ENCODE measurements at regions not wholly inside any gene's neighbourhood (a gene's known extent, or its start where the extent isn't known, plus 50 kb on each side); places are given as distances from the start of the nearest gene placed in this dataset.

GRCh38 chr2:51413726-51414125, 381.8 kb upstream of the NRXN1 start:
- Mint-ChIP-seq H3K4me3 (no peak overlapping the region), H3K36me3 (ENCODE audit: low read depth) (no peaks in the 10 kb centered on the region), H3K9me3 (peaks cover 38% of the 10 kb centered on the region), H3K4me1 (ENCODE audit: low read depth) (no peaks in the 10 kb centered on the region), H3K27me3 (no peaks in the 10 kb centered on the region), H3K27ac (no peak overlapping the region)
- intact Hi-C loops (cut with micrococcal nuclease) = no loop called here

DNA sequence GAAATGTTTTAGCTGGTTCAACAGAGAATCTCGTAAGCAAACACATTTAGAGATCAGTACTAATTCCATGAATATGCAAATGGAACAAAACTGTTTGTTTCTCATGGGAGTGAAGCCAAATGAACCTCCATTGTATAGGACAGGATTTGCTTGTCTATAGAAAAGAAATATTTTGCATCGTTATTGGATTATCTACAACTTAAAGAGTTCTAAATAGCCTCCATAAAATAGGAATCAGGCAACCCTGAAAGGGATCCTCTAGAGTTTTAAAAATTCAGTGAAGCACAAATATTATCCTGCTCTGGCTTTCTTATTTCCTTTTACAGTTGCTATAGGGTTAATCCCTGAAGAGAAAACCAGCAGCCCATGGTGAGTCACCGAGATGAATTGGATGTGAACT, 378.4 kb upstream of the NRXN1 start:
- Mint-ChIP-seq H3K36me3 (ENCODE audit: low read depth) (no peaks in the 10 kb centered on the region), H3K27ac (no peak overlapping the region), H3K27me3 (no peaks in the 10 kb centered on the region), H3K9me3 (peaks cover 42% of the 10 kb centered on the region), H3K4me1 (ENCODE audit: low read depth) (no peaks in the 10 kb centered on the region), H3K4me3 (no peak overlapping the region)
- intact Hi-C loops (cut with micrococcal nuclease) = no loop called here

DNA sequence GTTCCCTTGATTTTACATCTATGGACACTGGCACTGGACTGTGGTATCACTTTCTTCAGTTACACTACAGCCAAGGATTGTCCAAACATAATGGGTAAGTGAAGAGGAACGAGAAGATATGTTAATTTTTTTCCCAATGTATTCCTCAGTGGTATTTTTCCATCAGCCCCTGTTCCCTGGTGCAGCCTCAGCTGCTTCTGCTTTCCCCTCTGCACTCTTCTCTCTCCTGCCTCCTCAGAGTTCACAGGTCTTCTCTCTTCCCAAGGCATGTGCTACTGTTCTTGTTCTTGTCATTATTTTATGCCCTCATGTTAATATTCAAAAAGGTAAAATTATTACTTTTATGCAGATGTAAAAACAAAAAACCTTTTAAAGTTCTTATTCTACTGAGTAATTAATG, 378.0 kb upstream of the NRXN1 start:
- intact Hi-C loops (cut with micrococcal nuclease) = no loop called here
- Mint-ChIP-seq H3K9me3 (peaks cover 38% of the 10 kb centered on the region), H3K36me3 (ENCODE audit: low read depth) (no peaks in the 10 kb centered on the region), H3K27me3 (no peaks in the 10 kb centered on the region), H3K4me3 (no peak overlapping the region), H3K27ac (no peak overlapping the region), H3K4me1 (ENCODE audit: low read depth) (no peaks in the 10 kb centered on the region)

GRCh38 chr2:51404226-51404625, 372.3 kb upstream of the NRXN1 start:
- Mint-ChIP-seq H3K36me3 (ENCODE audit: low read depth) (no peaks in the 10 kb centered on the region), H3K4me3 (no peak overlapping the region), H3K27me3 (no peaks in the 10 kb centered on the region), H3K9me3 (peaks cover 36% of the 10 kb centered on the region), H3K27ac (no peak overlapping the region), H3K4me1 (ENCODE audit: low read depth) (no peaks in the 10 kb centered on the region)
- intact Hi-C loops (cut with micrococcal nuclease) = no loop called here

DNA sequence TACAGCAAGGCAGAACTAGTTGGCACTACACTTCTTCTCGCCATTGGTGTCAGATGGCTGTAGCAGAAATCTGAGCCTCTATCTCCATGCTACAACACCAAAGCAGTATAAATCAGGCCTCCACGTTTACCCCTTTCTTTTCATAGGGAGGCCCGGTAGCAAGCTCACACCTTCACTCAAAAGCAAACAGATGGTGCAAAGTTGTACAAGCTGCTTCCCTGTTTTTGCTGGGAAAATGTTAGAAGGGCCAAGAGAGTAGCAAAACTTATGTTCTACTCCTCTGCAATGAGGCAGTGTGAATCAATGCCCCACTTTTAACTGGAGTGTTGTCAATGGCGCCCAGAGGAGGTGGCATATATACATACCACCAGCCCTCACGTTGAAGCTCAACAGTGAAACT, 369.6 kb upstream of the NRXN1 start:
- Mint-ChIP-seq H3K4me3 (no peak overlapping the region), H3K36me3 (ENCODE audit: low read depth) (no peaks in the 10 kb centered on the region), H3K4me1 (ENCODE audit: low read depth) (no peaks in the 10 kb centered on the region), H3K27ac (no peak overlapping the region), H3K27me3 (no peaks in the 10 kb centered on the region), H3K9me3 (peaks cover 37% of the 10 kb centered on the region)
- intact Hi-C loops (cut with micrococcal nuclease) = no loop called here

DNA sequence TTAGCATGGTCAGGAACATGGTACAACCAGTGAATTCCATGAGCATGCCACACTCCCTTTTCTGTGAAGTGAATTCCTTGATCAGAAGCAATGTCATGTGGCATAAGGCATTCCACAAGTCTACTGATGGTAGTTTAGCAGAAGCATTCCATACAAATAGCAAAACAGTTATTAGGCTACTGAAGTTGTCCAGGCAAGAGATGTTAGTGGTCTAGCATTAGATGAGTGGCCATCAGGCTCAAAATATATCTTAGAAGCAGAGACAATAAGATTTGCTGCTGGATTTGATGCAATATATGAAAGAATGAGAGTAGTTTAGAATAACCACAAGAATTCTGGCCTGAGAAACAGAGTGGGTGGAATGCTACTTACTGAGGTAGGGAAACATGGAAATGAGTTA, 355.3 kb upstream of the NRXN1 start:
- intact Hi-C loops (cut with micrococcal nuclease) = no loop called here
- no peaks in the 10 kb centered on the region for H3K4me1 Mint-ChIP-seq (ENCODE audit: low read depth)
- H3K27ac Mint-ChIP-seq = no peak overlapping the region
- no peaks in the 10 kb centered on the region for H3K27me3 Mint-ChIP-seq
- H3K4me3 Mint-ChIP-seq = no peak overlapping the region
- H3K9me3 Mint-ChIP-seq = peaks cover 55% of the 10 kb centered on the region
- no peaks in the 10 kb centered on the region for H3K36me3 Mint-ChIP-seq (ENCODE audit: low read depth)

GRCh38 chr2:51379997-51380396, 348.1 kb upstream of the NRXN1 start:
- Mint-ChIP-seq H3K27me3 (no peaks in the 10 kb centered on the region), H3K4me3 (no peak overlapping the region), H3K4me1 (ENCODE audit: low read depth) (no peaks in the 10 kb centered on the region), H3K27ac (no peak overlapping the region), H3K36me3 (ENCODE audit: low read depth) (no peaks in the 10 kb centered on the region), H3K9me3 (peaks cover 22% of the 10 kb centered on the region)
- intact Hi-C loops (cut with micrococcal nuclease) = no loop called here

DNA sequence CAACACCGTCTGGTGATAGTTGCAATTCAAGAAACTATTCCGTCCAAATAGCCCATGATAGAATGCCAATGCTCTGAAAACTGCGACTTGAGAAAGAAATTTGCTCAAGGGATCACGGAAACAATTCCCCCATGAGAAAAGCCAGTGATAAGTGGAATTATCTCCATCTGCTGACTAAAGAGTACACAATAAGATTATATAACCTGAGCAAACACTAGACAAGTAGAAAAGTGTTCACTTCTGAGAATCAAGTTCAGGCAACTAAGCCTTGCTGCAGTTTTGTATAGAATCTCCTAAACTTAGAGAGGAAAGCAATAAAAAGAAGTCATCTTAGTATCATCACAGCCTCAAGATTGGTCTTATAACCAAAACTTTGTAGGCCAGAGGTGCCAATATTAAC, 336.3 kb upstream of the NRXN1 start:
- H3K9me3 Mint-ChIP-seq = peaks cover 9% of the 10 kb centered on the region
- no peaks in the 10 kb centered on the region for H3K4me1 Mint-ChIP-seq (ENCODE audit: low read depth)
- H3K27me3 Mint-ChIP-seq = no peaks in the 10 kb centered on the region
- H3K4me3 Mint-ChIP-seq = no peak overlapping the region
- intact Hi-C loops (cut with micrococcal nuclease) = no loop called here
- H3K36me3 Mint-ChIP-seq (ENCODE audit: low read depth) = no peaks in the 10 kb centered on the region
- no peak overlapping the region for H3K27ac Mint-ChIP-seq

DNA sequence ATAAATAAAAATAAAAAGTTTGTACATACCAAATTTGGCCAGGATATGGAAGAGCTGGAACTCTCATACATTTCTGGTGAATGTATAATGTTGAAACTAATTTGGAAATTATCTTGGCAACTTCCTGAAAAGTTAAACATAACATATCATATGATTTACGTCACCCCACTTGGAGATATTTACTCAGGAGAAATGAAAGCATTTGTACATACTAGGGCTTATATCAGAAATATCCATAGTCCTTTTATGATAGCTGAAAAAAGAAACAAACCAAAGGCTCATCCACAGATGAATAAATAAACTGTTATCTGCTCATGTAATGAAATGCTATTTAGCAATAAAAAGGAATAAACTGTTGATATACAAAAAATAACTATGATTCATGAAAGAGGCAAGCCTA, 318.2 kb upstream of the NRXN1 start:
- Mint-ChIP-seq H3K4me1 (ENCODE audit: low read depth) (no peaks in the 10 kb centered on the region), H3K27ac (no peak overlapping the region), H3K4me3 (no peak overlapping the region), H3K9me3 (no peaks in the 10 kb centered on the region), H3K27me3 (no peaks in the 10 kb centered on the region), H3K36me3 (ENCODE audit: low read depth) (no peaks in the 10 kb centered on the region)
- intact Hi-C loops (cut with micrococcal nuclease) = no loop called here

DNA sequence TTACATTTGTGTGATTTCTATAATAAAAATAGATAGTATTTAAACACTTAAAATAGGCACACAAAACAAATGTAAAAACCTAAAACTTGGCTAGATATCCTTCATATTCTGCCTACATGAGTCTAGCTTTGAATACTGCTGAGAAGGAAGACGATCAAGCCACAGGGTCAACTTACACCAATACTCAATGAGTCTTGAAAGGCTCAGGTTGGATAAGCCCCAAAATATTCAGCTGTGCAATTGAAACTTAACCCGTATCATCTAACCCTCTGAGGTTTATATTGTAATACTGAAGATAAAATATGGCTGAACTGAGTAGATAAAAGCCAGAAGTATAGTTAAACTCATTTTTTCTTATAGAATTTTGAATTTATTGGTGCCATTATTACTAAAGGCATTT, 313.0 kb upstream of the NRXN1 start:
- H3K36me3 Mint-ChIP-seq (ENCODE audit: low read depth) = no peaks in the 10 kb centered on the region
- no peak overlapping the region for H3K27ac Mint-ChIP-seq
- no peaks in the 10 kb centered on the region for H3K4me1 Mint-ChIP-seq (ENCODE audit: low read depth)
- intact Hi-C loops (cut with micrococcal nuclease) = no loop called here
- H3K27me3 Mint-ChIP-seq = no peaks in the 10 kb centered on the region
- peaks cover 8% of the 10 kb centered on the region for H3K9me3 Mint-ChIP-seq
- no peak overlapping the region for H3K4me3 Mint-ChIP-seq

DNA sequence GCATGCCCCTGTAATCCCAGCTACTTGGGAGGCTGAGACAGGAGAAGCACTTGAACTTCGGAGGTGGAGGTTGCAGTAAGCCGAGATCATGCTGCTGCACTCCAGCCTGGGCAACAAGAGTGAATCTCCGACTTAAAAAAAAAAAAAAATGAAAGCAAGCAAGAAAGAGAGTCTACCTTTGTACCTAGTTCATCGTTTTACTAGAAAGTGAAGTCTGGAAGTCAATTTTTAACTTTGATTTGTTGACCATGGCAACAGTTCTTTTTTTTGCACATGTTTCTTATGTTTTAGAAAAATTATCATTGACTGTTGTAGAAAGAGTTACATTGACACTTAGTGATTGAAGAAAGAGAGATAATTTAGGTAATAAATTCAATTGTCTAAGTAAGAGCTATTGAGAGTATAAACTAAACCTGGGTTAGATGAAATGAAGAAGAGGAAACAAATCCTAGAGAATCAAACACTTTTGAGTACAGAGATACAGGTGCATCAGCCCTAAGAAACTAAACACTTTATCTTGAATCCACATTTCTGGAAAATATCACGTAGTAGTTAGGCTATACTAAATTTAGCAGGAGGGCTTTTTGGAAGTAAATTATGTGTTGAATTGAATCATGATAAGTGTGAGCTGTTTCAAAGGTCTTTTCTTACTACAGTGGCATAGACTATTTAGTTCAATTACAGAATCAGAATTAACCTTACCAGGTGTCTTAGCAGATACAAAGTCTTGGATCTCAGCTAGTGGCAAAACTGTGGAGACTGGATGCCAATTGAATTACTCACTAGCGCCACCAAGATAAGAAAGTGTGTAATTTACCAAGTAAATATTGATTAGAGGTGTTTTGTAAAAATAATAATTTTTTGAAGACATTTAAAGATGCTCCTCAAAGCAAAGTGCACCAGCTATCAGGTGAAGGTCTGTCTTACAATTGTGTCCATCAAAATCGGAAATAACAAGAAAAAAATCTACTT, 303.4 kb upstream of the NRXN1 start:
- Mint-ChIP-seq H3K4me3 (no peak overlapping the region), H3K27ac (no peak overlapping the region), H3K4me1 (ENCODE audit: low read depth) (no peaks in the 10 kb centered on the region), H3K27me3 (no peaks in the 10 kb centered on the region), H3K36me3 (ENCODE audit: low read depth) (no peaks in the 10 kb centered on the region), H3K9me3 (peaks cover 7% of the 10 kb centered on the region)
- intact Hi-C loops (cut with micrococcal nuclease) = no loop called here

GRCh38 chr2:51329512-51329911, 297.6 kb upstream of the NRXN1 start:
- intact Hi-C loops (cut with micrococcal nuclease) = no loop called here
- Mint-ChIP-seq H3K4me1 (ENCODE audit: low read depth) (no peaks in the 10 kb centered on the region), H3K27me3 (no peaks in the 10 kb centered on the region), H3K4me3 (no peak overlapping the region), H3K36me3 (ENCODE audit: low read depth) (no peaks in the 10 kb centered on the region), H3K27ac (no peak overlapping the region), H3K9me3 (peaks cover 25% of the 10 kb centered on the region)

DNA sequence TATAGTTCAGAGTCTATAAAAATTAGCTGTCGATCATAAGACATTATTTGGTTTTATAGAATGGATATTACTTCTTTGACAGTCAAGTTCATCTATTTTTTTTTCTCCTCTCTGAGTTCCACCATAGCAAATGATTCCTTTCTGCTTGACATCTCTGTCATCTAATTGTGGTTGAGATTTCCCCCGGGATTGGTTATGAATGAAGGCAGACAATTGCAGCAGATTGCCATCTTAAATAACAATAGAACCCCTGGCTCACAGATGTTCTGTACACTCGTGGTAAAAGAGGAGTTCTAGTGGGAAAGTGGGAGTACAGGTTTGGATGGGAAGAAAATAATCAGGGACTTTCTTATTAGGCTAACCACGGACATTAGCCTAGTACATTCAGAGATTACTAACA, 292.1 kb upstream of the NRXN1 start:
- intact Hi-C loops (cut with micrococcal nuclease) = no loop called here
- Mint-ChIP-seq H3K27me3 (no peaks in the 10 kb centered on the region), H3K4me1 (ENCODE audit: low read depth) (no peaks in the 10 kb centered on the region), H3K27ac (no peak overlapping the region), H3K36me3 (ENCODE audit: low read depth) (no peaks in the 10 kb centered on the region), H3K4me3 (no peak overlapping the region), H3K9me3 (peaks cover 26% of the 10 kb centered on the region)

- Mint-ChIP-seq H3K4me3 (no peak overlapping the region), H3K27ac (no peak overlapping the region), H3K27me3 (no peaks in the 10 kb centered on the region), H3K36me3 (ENCODE audit: low read depth) (no peaks in the 10 kb centered on the region), H3K4me1 (ENCODE audit: low read depth) (no peaks in the 10 kb centered on the region), H3K9me3 (peaks cover 28% of the 10 kb centered on the region)
- intact Hi-C loops (cut with micrococcal nuclease) = no loop called here
Observed at GRCh38 chr2:51322613-51323012, 290.7 kb upstream of the NRXN1 start.

- H3K4me3 Mint-ChIP-seq = no peak overlapping the region
- intact Hi-C loops (cut with micrococcal nuclease) = no loop called here
- no peaks in the 10 kb centered on the region for H3K36me3 Mint-ChIP-seq (ENCODE audit: low read depth)
- H3K9me3 Mint-ChIP-seq = peaks cover 18% of the 10 kb centered on the region
- H3K27ac Mint-ChIP-seq = no peak overlapping the region
- H3K27me3 Mint-ChIP-seq = no peaks in the 10 kb centered on the region
- H3K4me1 Mint-ChIP-seq (ENCODE audit: low read depth) = no peaks in the 10 kb centered on the region
Observed at GRCh38 chr2:51304311-51304710, 272.4 kb upstream of the NRXN1 start.
